22Rv1 (cell line): ENCODE measurements at regions not wholly inside any gene's neighbourhood (a gene's known extent, or its start where the extent isn't known, plus 50 kb on each side); places are given as distances from the start of the nearest gene placed in this dataset.

Source experiments
- CTCF ChIP-seq: fragments of 450-650 bp; IDR thresholded peaks from 2 replicates; pipeline ENCODE4 v1.5.1; 2017; ENCODE audit warnings: mild to moderate bottlenecking
- ZFX ChIP-seq: fragments of 450-650 bp; IDR thresholded peaks from 2 replicates; pipeline ENCODE4 v1.6.1; 2017; ENCODE audit warnings: antibody characterized with exemption, borderline replicate concordance

DNA sequence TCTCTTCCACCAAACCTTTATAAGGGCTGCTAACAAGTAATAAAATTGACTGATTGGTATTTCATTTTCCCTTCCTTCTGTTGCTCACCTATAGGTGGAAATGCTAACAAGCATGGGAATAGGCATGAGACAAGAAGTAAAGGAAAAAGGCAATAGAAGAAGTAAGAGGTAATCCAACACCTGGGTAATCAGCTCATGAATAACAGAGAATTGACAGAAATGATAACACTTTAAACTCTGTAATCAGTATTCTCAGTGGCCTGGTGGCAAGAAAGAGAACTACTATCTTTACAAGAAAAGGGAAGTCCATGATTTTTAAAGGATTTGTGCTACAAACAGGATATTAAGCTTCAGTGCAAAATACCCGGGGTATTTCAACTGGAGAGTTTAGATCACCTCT lies 737.8 kb downstream of the RERGL start:
- TF ChIP-seq CTCF (no peak), ZFX (no peak)
